ENCODE measurements at regions not wholly inside any gene's neighbourhood (a gene's known extent, or its start where the extent isn't known, plus 50 kb on each side); places are given as distances from the start of the nearest gene placed in this dataset.

DNA sequence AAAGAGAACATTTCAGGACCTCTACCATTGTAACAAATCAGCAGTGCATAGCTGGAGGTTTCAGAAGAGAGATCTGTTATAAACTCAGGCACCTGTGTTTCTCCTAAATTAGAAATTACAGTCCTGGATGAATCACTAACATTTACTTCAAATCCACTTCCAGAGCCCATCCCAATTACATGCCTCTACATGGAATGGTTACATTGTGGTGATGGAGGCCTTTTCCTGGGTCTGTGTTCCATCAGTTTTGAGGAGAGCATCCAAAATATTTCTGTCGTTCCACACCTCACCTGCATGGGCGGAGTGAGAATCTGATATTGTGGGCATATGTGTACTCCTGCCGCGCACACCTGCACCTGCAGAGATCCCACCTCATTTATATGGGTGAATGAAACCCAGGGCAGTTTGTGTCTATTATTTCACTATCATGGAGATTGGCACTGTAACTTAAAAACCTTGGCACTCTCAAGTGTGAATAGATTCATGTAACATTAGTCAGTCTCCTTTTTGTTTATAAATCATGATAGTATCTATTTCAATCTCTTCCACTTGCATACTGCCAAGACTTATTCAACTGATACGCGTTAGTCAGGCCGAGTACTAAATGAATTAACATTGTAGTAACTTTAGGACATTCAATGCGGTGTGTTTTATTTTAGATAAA is 215.1 kb upstream of the FAR2 start:
- no peak overlapping the region for H3K4me3 ChIP-seq
- 83 to 94% (median 91%) methylated on average over 8 of the region's 8 CpGs for WGBS, 5 donors
- TF ChIP-seq POLR2A (IDR thresholded peaks at IDR 0.05) (no peak), POLR2AphosphoS5 (IDR thresholded peaks at IDR 0.05) (no peak)
- TF ChIP-seq, protein P1, sequence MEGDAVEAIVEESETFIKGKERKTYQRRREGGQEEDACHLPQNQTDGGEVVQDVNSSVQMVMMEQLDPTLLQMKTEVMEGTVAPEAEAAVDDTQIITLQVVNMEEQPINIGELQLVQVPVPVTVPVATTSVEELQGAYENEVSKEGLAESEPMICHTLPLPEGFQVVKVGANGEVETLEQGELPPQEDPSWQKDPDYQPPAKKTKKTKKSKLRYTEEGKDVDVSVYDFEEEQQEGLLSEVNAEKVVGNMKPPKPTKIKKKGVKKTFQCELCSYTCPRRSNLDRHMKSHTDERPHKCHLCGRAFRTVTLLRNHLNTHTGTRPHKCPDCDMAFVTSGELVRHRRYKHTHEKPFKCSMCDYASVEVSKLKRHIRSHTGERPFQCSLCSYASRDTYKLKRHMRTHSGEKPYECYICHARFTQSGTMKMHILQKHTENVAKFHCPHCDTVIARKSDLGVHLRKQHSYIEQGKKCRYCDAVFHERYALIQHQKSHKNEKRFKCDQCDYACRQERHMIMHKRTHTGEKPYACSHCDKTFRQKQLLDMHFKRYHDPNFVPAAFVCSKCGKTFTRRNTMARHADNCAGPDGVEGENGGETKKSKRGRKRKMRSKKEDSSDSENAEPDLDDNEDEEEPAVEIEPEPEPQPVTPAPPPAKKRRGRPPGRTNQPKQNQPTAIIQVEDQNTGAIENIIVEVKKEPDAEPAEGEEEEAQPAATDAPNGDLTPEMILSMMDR (IDR thresholded peaks at IDR 0.05 in 8 of 11, conservative IDR thresholded peaks at IDR 0.05 in 3 of 11), result no peak

DNA sequence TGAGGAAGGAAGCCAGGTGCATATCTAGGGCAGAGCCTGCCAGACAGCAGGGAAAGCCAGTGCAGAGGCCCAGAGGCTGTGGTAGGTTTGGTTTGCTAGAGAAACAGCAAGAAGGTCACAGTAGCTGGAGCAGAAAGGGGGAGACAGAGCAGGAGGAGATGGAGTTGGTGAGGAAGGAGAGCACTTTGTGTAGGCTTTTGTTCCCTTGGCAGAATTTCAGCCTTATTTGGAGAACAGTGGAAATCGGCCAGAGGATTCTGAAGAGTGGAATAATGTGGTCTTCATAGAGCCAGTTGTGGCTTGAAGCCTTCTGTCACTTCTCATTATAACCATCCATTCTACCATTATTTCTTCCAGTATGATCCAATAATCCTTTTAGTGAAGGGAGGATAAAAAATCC is 212.9 kb upstream of the FAR2 start:
- 29 to 57% (median 53%) methylated on average over 1 of the region's 1 CpG for whole genome bisulfite sequencing, 5 donors
- no peak for TF ChIP-seq POLR2A (IDR thresholded peaks at IDR 0.05)
- no peak for TF ChIP-seq POLR2AphosphoS5 (IDR thresholded peaks at IDR 0.05)
- TF ChIP-seq, protein P1 (IDR thresholded peaks at IDR 0.05 in 8 of 11, conservative IDR thresholded peaks at IDR 0.05 in 3 of 11), result no peak
- Histone ChIP-seq H3K27ac (no peak overlapping the region), H3K9me3 (no peaks in the 10 kb centered on the region), H3K4me1 (no peaks in the 10 kb centered on the region), H3K36me3 (no peaks in the 10 kb centered on the region), H3K4me3 (no peak overlapping the region), H3K27me3 (replicated peaks in 1 of 7) (no peaks in the 10 kb centered on the region)
- no peak for DNase-seq
- intact Hi-C loops (cut with DNase I; ENCODE audit: low total_unique reads), result no loop called here

More for the DNA sequence above, 215.1 kb upstream of the FAR2 start:
- intact Hi-C loops (cut with DNase I; ENCODE audit: low total_unique reads), result no loop called here
- H3K27me3 ChIP-seq (replicated peaks in 1 of 7), result no peaks in the 10 kb centered on the region
- no peak overlapping the region for H3K27ac ChIP-seq
- H3K4me1 ChIP-seq, result no peaks in the 10 kb centered on the region
- H3K9me3 ChIP-seq, result no peaks in the 10 kb centered on the region
- no peaks in the 10 kb centered on the region for H3K36me3 ChIP-seq
- DNase-seq, result no peak

DNA sequence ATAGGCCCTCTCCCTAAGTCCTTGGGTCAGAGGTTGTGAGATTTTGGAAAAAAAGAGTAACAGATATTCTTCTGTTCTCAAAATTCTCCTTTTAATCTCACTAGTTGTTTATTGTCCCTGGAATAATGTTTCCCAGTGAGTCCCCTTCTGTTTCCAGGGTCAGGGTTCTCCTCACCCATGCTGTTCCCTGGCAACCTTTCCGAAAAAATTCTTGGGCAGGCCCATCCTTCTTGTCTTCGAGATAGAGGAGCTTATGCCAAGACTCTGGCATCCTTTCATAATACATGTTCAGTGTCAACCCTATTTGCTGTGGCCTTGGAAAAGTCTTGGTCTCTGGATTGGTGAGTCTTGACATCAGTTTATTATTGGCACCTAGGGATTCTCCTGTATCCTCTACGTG is 212.4 kb upstream of the FAR2 start:
- intact Hi-C loops (cut with DNase I; ENCODE audit: low total_unique reads), result no loop called here
- Histone ChIP-seq H3K4me3 (no peak overlapping the region), H3K27me3 (replicated peaks in 1 of 7) (no peaks in the 10 kb centered on the region), H3K9me3 (no peaks in the 10 kb centered on the region), H3K4me1 (no peaks in the 10 kb centered on the region), H3K27ac (no peak overlapping the region), H3K36me3 (no peaks in the 10 kb centered on the region)
- 49 to 81% (median 57%) methylated on average over 3 of the region's 3 CpGs for WGBS, 5 donors
- TF ChIP-seq POLR2A (IDR thresholded peaks at IDR 0.05), result no peak
- TF ChIP-seq POLR2AphosphoS5 (IDR thresholded peaks at IDR 0.05), result no peak
- TF ChIP-seq, protein P1 (IDR thresholded peaks at IDR 0.05 in 8 of 11, conservative IDR thresholded peaks at IDR 0.05 in 3 of 11), result no peak
- DNase-seq, result no peak

DNA sequence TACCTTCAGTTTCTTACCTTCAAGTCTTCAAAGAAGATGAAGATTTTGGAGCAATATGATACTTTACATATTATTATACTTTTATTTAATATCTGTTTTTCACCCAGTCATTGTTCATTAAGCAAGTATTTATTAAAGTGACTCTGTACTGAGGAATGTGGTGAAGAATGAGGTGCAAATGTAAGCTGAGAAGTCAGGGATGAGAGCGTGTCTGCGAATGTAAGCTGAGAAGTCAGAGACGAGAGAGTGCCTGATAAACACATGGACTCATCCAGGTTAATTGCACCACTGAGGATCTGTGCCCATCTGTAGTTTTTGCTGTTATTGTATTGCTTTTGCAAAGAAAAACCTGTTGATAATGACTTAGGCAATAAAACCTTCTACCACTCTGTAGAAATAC is 211.9 kb upstream of the FAR2 start:
- TF ChIP-seq, protein P1 (IDR thresholded peaks at IDR 0.05 in 8 of 11, conservative IDR thresholded peaks at IDR 0.05 in 3 of 11), result no peak
- TF ChIP-seq POLR2AphosphoS5 (IDR thresholded peaks at IDR 0.05) (no peak), POLR2A (IDR thresholded peaks at IDR 0.05) (no peak)
- WGBS, 5 donors, result 65 to 86% (median 75%) methylated on average over 3 of the region's 3 CpGs
- intact Hi-C loops (cut with DNase I; ENCODE audit: low total_unique reads), result no loop called here

More for the DNA sequence above, 211.9 kb upstream of the FAR2 start:
- no peaks in the 10 kb centered on the region for H3K36me3 ChIP-seq
- no peak overlapping the region for H3K4me3 ChIP-seq
- DNase-seq, result no peak
- no peak overlapping the region for H3K27ac ChIP-seq
- H3K4me1 ChIP-seq, result no peaks in the 10 kb centered on the region
- no peaks in the 10 kb centered on the region for H3K27me3 ChIP-seq (replicated peaks in 1 of 7)
- no peaks in the 10 kb centered on the region for H3K9me3 ChIP-seq

All from spleen (tissue), 11 donors.